SK-N-SH treated with all-trans-retinoic acid at 6 μM for 48 hours (cell line): ENCODE measurements at regions not wholly inside any gene's neighbourhood (a gene's known extent, or its start where the extent isn't known, plus 50 kb on each side); places are given as distances from the start of the nearest gene placed in this dataset.
"Not testable (repeated sequence)": the region's sequence is repeated elsewhere in the genome, so short reads cannot be mapped to it uniquely, and the experiment has no call there.

Experiments
- CSRNP3 ChIP-seq: fragments of 250-450 bp; sonication (Bioruptor Pico); IDR thresholded peaks from 2 replicates; pipeline ENCODE4 v1.5.1; 2021; ENCODE audit warnings: mild to moderate bottlenecking, moderate library complexity
- ESRRG ChIP-seq: fragments of 250-450 bp; sonication (Bioruptor Pico); IDR thresholded peaks from 2 replicates; pipeline ENCODE4 v1.6.1; 2021; ENCODE audit warnings: mild to moderate bottlenecking
- PATZ1 ChIP-seq: fragments of 250-450 bp; sonication (Bioruptor Pico); IDR thresholded peaks from 2 replicates; pipeline ENCODE4 v1.8.0; 2020; ENCODE audit warnings: mild to moderate bottlenecking, moderate library complexity, borderline replicate concordance
- ZC3H10 ChIP-seq: fragments of 250-450 bp; sonication (Bioruptor Pico); IDR thresholded peaks from 2 replicates; pipeline ENCODE4 v1.5.1; 2021; ENCODE audit warnings: mild to moderate bottlenecking, moderate library complexity

- TF ChIP-seq ZC3H10 (CRISPR knock-in tag); CSRNP3 (CRISPR knock-in tag); ESRRG; PATZ1: not testable (repeated sequence)
Measured at GRCh38 chr16:33773966-33774365, 314.6 kb downstream of the TP53TG3F start.
